OCI-LY1 (cell line): ENCODE measurements at regions not wholly inside any gene's neighbourhood (a gene's known extent, or its start where the extent isn't known, plus 50 kb on each side); places are given as distances from the start of the nearest gene placed in this dataset.

ENCODE experiments used
- H2AFZ ChIP-seq: fragments of 200-600 bp; sonication (generic), shearing (Covaris generic); 2 replicates; pipeline ENCODE4 v1.6.0; 2014; ENCODE audit warnings: antibody characterized with exemption, mild to moderate bottlenecking, low read length
- H3F3A ChIP-seq: fragments of 200-600 bp; sonication (generic), shearing (Covaris generic); 2 replicates; pipeline ENCODE4 v1.6.0; 2014; ENCODE audit warnings: mild to moderate bottlenecking, antibody characterized with exemption, low read length, moderate library complexity; ENCODE audit not compliant: insufficient read depth
- H3K27ac ChIP-seq: fragments of 200-600 bp; sonication (generic); 2 replicates; pipeline ENCODE4 v1.5.1; 2014; ENCODE audit warnings: low read length, mixed run types, mild to moderate bottlenecking, low read depth; ENCODE audit not compliant: poor library complexity, severe bottlenecking
- H3K27me3 ChIP-seq: fragments of 200-600 bp; sonication (generic); 2 replicates; pipeline ENCODE4 v1.6.0; 2014; ENCODE audit warnings: antibody characterized with exemption, mild to moderate bottlenecking, low read length, moderate library complexity; ENCODE audit not compliant: insufficient read depth
- H3K36me3 ChIP-seq: fragments of 200-600 bp; sonication (generic); 2 replicates; pipeline ENCODE4 v1.6.1; 2014; ENCODE audit warnings: mild to moderate bottlenecking, antibody characterized with exemption, low read length, moderate library complexity, mixed read lengths; ENCODE audit not compliant: insufficient read depth
- H3K4me1 ChIP-seq: fragments of 200-600 bp; sonication (generic); 2 replicates; pipeline ENCODE4 v1.5.1; 2014; ENCODE audit warnings: mild to moderate bottlenecking, low read length, moderate library complexity; ENCODE audit not compliant: insufficient read depth, severe bottlenecking
- H3K4me2 ChIP-seq: fragments of 200-600 bp; sonication (generic), shearing (Covaris generic); 2 replicates; pipeline ENCODE4 v1.6.1; 2014; ENCODE audit warnings: low read length
- H3K4me3 ChIP-seq: fragments of 200-600 bp; sonication (generic); 2 replicates; pipeline ENCODE4 v1.5.1; 2014; ENCODE audit warnings: low read length, low read depth, mild to moderate bottlenecking, mixed read lengths; ENCODE audit not compliant: poor library complexity, severe bottlenecking
- H3K79me2 ChIP-seq: fragments of 200-600 bp; shearing (Covaris generic); 2 replicates; pipeline ENCODE4 v1.6.1; 2016; ENCODE audit warnings: mixed run types, low read length, mixed read lengths; ENCODE audit not compliant: insufficient read depth
- H3K9ac ChIP-seq: fragments of 200-600 bp; sonication (generic), shearing (Covaris generic); 2 replicates; pipeline ENCODE4 v1.6.1; 2014; ENCODE audit warnings: mild to moderate bottlenecking, low read length, mixed read lengths
- H3K9me2 ChIP-seq: fragments of 200-600 bp; sonication (generic), shearing (Covaris generic); 2 replicates; pipeline ENCODE4 v1.6.1; 2014; ENCODE audit warnings: low read depth, mild to moderate bottlenecking, low read length, mixed read lengths
- H3K9me3 ChIP-seq: fragments of 200-600 bp; shearing (Covaris generic); 2 replicates; pipeline ENCODE4 v1.6.1; 2014; ENCODE audit warnings: low read length, mixed read lengths
- H4K20me1 ChIP-seq: fragments of 200-600 bp; sonication (generic), shearing (Covaris generic); 2 replicates; pipeline ENCODE4 v1.6.0; 2016; ENCODE audit warnings: mild to moderate bottlenecking, low read length; ENCODE audit not compliant: insufficient read depth
- EZH2 ChIP-seq: fragments of 200-600 bp; sonication (generic), shearing (Covaris generic); IDR thresholded peaks from 2 replicates; pipeline ENCODE4 v1.8.0; 2017; ENCODE audit warnings: borderline replicate concordance, mixed run types, mild to moderate bottlenecking, antibody characterized with exemption, low read length, moderate library complexity, mixed read lengths
- TF ChIP-seq, protein P1 (sequence below): fragments of 200-600 bp; sonication (generic), shearing (Covaris generic); IDR thresholded peaks from 2 replicates; pipeline ENCODE4 v1.5.1; 2017; ENCODE audit warnings: mild to moderate bottlenecking, antibody characterized with exemption, low read length, moderate library complexity, mixed read lengths

DNA sequence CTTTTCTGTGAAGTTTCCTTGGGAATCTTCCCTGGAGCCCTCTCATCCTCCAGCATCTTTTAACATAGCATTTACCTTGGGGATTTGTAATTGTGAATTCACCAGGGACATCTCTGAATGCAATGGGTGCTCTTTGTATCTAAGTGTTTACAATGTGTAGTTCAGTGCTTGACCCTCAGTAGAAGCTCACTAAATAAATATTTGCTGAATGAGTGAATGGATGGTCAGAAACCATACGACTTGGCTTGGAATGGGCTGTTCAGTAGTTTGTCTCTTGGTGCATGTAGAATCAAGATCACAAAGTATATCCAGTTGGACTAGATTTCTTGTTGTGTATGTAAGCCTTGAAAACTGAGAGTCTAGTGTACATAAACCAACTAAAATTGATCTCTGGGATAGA is 81.8 kb upstream of the MEF2C start:
- no peak overlapping the region for H3K4me2 ChIP-seq
- H3K4me1 ChIP-seq, result no peaks in the 10 kb centered on the region
- no peak overlapping the region for H3K27ac ChIP-seq
- H3K27me3 ChIP-seq, result no peaks in the 10 kb centered on the region
- no peaks in the 10 kb centered on the region for H3K9me2 ChIP-seq
- H4K20me1 ChIP-seq, result no peaks in the 10 kb centered on the region
- no peaks in the 10 kb centered on the region for H3F3A ChIP-seq
- no peaks in the 10 kb centered on the region for H3K9me3 ChIP-seq
- H3K4me3 ChIP-seq, result no peak overlapping the region
- H3K9ac ChIP-seq, result no peak overlapping the region
- H3K36me3 ChIP-seq, result no peaks in the 10 kb centered on the region
- TF ChIP-seq, protein P1, sequence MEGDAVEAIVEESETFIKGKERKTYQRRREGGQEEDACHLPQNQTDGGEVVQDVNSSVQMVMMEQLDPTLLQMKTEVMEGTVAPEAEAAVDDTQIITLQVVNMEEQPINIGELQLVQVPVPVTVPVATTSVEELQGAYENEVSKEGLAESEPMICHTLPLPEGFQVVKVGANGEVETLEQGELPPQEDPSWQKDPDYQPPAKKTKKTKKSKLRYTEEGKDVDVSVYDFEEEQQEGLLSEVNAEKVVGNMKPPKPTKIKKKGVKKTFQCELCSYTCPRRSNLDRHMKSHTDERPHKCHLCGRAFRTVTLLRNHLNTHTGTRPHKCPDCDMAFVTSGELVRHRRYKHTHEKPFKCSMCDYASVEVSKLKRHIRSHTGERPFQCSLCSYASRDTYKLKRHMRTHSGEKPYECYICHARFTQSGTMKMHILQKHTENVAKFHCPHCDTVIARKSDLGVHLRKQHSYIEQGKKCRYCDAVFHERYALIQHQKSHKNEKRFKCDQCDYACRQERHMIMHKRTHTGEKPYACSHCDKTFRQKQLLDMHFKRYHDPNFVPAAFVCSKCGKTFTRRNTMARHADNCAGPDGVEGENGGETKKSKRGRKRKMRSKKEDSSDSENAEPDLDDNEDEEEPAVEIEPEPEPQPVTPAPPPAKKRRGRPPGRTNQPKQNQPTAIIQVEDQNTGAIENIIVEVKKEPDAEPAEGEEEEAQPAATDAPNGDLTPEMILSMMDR, result no peak
- no peak for TF ChIP-seq EZH2
- H2AFZ ChIP-seq, result no peak overlapping the region
- H3K79me2 ChIP-seq, result no peaks in the 10 kb centered on the region

GRCh38 chr5:88957013-88957412 is 74.0 kb upstream of the MEF2C start:
- no peaks in the 10 kb centered on the region for H3K9me3 ChIP-seq
- H3K9me2 ChIP-seq, result no peaks in the 10 kb centered on the region
- H3K9ac ChIP-seq, result no peak overlapping the region
- no peak overlapping the region for H2AFZ ChIP-seq
- no peak overlapping the region for H3K4me3 ChIP-seq
- H4K20me1 ChIP-seq, result no peaks in the 10 kb centered on the region
- H3K4me2 ChIP-seq, result no peak overlapping the region
- no peaks in the 10 kb centered on the region for H3F3A ChIP-seq
- H3K79me2 ChIP-seq, result no peaks in the 10 kb centered on the region
- no peaks in the 10 kb centered on the region for H3K27me3 ChIP-seq
- no peak overlapping the region for H3K27ac ChIP-seq
- H3K4me1 ChIP-seq, result peaks cover 18% of the 10 kb centered on the region
- H3K36me3 ChIP-seq, result no peaks in the 10 kb centered on the region
- TF ChIP-seq, protein P1, result no peak

- no peaks in the 10 kb centered on the region for H3F3A ChIP-seq
- no peaks in the 10 kb centered on the region for H3K27me3 ChIP-seq
- H3K4me3 ChIP-seq, result no peak overlapping the region
- TF ChIP-seq, protein P1, result no peak
- TF ChIP-seq EZH2, result no peak
- H3K27ac ChIP-seq, result no peak overlapping the region
- no peak overlapping the region for H3K4me2 ChIP-seq
- H3K79me2 ChIP-seq, result no peaks in the 10 kb centered on the region
- H2AFZ ChIP-seq, result no peak overlapping the region
- no peaks in the 10 kb centered on the region for H3K9me3 ChIP-seq
- no peak overlapping the region for H3K9ac ChIP-seq
- H3K4me1 ChIP-seq, result peaks cover 18% of the 10 kb centered on the region
- no peaks in the 10 kb centered on the region for H3K9me2 ChIP-seq
- H4K20me1 ChIP-seq, result no peaks in the 10 kb centered on the region
- H3K36me3 ChIP-seq, result no peaks in the 10 kb centered on the region
Observed at GRCh38 chr5:88956416-88956815, 73.4 kb upstream of the MEF2C start.
